ENCODE measurements at regions not wholly inside any gene's neighbourhood (a gene's known extent, or its start where the extent isn't known, plus 50 kb on each side); places are given as distances from the start of the nearest gene placed in this dataset.

- TF ChIP-seq NANOG (IDR thresholded peaks at IDR 0.05; ENCODE audit: borderline replicate concordance): no peak
- TF ChIP-seq CTCF (conservative IDR thresholded peaks at IDR 0.05; ENCODE audit: low read depth in 2 of 2): no peak
- no peak for TF ChIP-seq ZNF331 (CRISPR knock-in tag; IDR thresholded peaks at IDR 0.05; ENCODE audit: low read depth)
- no peak for TF ChIP-seq EZH2phosphoT487 (IDR thresholded peaks at IDR 0.05; ENCODE audit: unreplicated experiment)
- TF ChIP-seq EZH2 (IDR thresholded peaks at IDR 0.05; ENCODE audit: low read depth, unreplicated experiment): no peak
- TF ChIP-seq POLR2AphosphoS5 (IDR thresholded peaks at IDR 0.05; ENCODE audit: low read depth): no peak
- no peak for TF ChIP-seq CREB1 (CRISPR knock-in tag; IDR thresholded peaks at IDR 0.05; ENCODE audit: low read depth)
- TF ChIP-seq REST (IDR thresholded peaks at IDR 0.05; ENCODE audit: unreplicated experiment): no peak
- TF ChIP-seq ETS1 (IDR thresholded peaks at IDR 0.05): no peak
- no peak for TF ChIP-seq JUNB (IDR thresholded peaks at IDR 0.05; ENCODE audit: unreplicated experiment)
- TF ChIP-seq ZNF462 (CRISPR knock-in tag; IDR thresholded peaks at IDR 0.05): no peak
Measured at GRCh38 chr13:36752673-36753072, 66.3 kb upstream of the RFXAP start.

All from GM23338 (cell line).